GM10248 (cell line): ENCODE measurements at regions not wholly inside any gene's neighbourhood (a gene's known extent, or its start where the extent isn't known, plus 50 kb on each side); places are given as distances from the start of the nearest gene placed in this dataset.

Experiments
- CTCF ChIA-PET: fragments of 300-600 bp; sonication (Branson Sonifier 250); formaldehyde crosslinking; extraction: SDS; loops from one replicate; lab custom pipeline; 2021; ENCODE audit warnings: antibody characterized with exemption; lab: Yijun Ruan, JAX
- POLR2A ChIA-PET: fragments of 350-650 bp; sonication (Branson Sonifier 250); formaldehyde crosslinking; extraction: SDS; loops from one replicate; lab custom pipeline; 2020; ENCODE audit warnings: antibody characterized with exemption; lab: Yijun Ruan, JAX
- DNase-seq: peaks from one replicate; pipeline ENCODE4 v3.0.0; 2012; ENCODE audit errors: extremely low spot score
- TF ChIP-seq, protein P1 (sequence below): IDR thresholded peaks from 2 replicates; pipeline ENCODE4 v1.5.1; 2012; ENCODE audit warnings: mild to moderate bottlenecking, low read depth; ENCODE audit errors: extremely low read depth, missing control alignments, control extremely low read depth

DNA sequence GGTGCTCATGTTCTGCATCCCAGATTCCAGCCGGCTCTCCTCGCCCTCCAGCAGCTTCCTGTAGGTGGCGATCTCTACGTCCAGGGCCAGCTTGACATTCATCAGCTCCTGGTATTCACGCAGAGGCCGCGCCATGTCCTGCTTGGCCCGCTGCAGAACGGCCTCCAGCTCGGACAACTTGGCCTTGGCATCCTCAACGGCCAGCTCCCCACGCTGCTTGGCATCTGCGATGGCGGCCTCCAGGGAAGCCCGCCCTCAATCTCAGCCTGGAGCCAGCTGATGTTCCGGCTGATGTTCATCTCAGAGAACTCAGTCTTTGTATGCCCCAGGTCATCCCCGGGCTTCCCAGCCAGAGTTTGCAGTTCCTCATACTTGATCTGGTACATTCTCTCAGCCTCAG is 431.8 kb upstream of the DIPK2B start:
- TF ChIP-seq, protein P1, sequence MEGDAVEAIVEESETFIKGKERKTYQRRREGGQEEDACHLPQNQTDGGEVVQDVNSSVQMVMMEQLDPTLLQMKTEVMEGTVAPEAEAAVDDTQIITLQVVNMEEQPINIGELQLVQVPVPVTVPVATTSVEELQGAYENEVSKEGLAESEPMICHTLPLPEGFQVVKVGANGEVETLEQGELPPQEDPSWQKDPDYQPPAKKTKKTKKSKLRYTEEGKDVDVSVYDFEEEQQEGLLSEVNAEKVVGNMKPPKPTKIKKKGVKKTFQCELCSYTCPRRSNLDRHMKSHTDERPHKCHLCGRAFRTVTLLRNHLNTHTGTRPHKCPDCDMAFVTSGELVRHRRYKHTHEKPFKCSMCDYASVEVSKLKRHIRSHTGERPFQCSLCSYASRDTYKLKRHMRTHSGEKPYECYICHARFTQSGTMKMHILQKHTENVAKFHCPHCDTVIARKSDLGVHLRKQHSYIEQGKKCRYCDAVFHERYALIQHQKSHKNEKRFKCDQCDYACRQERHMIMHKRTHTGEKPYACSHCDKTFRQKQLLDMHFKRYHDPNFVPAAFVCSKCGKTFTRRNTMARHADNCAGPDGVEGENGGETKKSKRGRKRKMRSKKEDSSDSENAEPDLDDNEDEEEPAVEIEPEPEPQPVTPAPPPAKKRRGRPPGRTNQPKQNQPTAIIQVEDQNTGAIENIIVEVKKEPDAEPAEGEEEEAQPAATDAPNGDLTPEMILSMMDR: no peak
- DNase-seq: no peak
- ChIA-PET POLR2A (no interaction called here), CTCF (no interaction called here)

DNA sequence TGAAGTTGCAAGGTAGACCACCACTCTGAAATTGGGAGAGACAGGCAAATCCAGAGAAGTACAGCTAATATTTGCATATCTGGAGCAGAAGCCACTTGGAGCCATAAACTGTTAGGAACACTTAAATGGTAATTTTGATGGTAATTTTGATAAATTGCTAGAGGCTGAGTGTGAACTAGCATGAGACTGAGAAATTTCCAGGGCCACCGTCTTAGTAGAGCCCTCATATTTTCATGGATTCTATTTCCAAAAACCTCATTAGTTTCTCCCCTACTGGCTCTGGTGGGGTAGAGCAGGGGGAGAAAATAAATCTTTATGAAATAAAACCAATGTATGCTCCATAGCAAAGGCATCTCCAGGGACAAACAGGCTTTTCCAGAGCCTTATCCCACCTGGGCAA is 429.4 kb upstream of the DIPK2B start:
- POLR2A ChIA-PET: no interaction called here
- CTCF ChIA-PET: no interaction called here
- DNase-seq: no peak
- TF ChIP-seq, protein P1: no peak

DNA sequence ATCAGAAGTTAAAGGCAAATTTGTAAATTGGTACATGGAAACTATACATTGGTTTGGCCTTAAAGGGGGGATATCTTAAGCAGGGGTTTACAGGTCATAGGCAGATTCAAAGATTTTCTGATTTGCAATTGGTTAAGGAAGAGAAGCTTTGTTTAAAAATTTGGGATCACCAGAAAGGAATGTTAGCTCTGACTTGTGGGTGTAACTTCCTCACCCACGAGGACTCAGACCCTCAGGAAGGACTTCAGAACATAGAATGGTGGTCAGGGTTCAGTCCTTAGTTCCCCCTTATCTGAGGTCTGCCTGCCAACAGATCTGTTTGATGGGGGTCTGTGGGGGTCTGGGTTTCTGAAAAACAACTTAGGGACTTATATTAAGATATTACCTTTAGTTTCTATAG is 427.4 kb upstream of the DIPK2B start:
- TF ChIP-seq, protein P1: no peak
- DNase-seq: no peak
- POLR2A ChIA-PET: no interaction called here
- CTCF ChIA-PET: no interaction called here

GRCh38 chrX:45623266-45623665 is 422.6 kb upstream of the DIPK2B start:
- DNase-seq: no peak
- POLR2A ChIA-PET: no interaction called here
- CTCF ChIA-PET: no interaction called here
- TF ChIP-seq, protein P1: no peak

DNA sequence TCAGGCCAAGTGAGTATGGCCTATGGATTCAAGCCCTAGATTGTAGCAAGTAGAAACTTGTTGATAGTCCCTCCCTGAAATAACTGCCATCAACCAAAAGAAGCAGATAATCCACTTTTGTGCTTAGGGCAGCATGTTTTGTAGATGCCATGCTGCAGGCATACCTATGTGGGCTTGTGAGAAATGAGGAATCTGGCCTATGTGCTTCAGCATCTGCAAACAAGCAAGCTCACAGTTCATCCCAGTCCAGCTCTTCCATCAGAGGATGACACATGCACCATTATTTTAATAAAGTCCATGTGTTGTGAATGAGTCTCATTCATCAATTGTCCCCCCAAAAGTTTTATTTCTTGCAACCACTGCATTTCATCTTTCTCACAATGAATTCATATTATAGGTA is 421.9 kb upstream of the DIPK2B start:
- CTCF ChIA-PET: no interaction called here
- no peak for DNase-seq
- POLR2A ChIA-PET: no interaction called here
- TF ChIP-seq, protein P1: no peak

- CTCF ChIA-PET: no interaction called here
- POLR2A ChIA-PET: no interaction called here
- TF ChIP-seq, protein P1: no peak
- no peak for DNase-seq
These were observed 421.4 kb upstream of the DIPK2B start for GRCh38 chrX:45622042-45622423.
